ENCODE measurements at regions not wholly inside any gene's neighbourhood (a gene's known extent, or its start where the extent isn't known, plus 50 kb on each side); places are given as distances from the start of the nearest gene placed in this dataset.
"Not testable (repeated sequence)": the region's sequence is repeated elsewhere in the genome, so short reads cannot be mapped to it uniquely, and the experiment has no call there.

DNA sequence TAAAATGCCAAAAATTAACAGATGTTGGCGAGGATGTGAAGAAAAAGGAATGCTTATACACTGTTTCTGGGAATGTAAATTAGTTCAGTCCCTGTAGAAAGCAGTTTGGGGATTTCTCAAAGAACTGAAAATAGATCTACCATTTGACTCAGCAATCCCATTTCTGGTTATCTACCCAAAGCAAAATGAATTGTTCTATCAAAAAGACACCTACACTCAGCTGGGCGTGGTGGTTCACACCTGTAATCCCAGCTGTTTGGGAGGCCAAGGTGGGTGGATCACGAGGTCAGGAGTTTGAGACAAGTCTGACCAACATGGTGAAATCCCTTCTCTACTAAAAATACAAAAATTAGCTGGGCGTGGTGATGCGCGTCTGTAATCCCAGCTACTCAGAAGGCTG lies 279.3 kb upstream of the PDE3A start:
- Histone ChIP-seq H3K4me1 (replicated peaks in 1 of 2; ENCODE audit: control insufficient read depth in 2 of 2, insufficient read depth in 2 of 2, low read length in 2 of 2) (no peaks in the 10 kb centered on the region), H3K9ac (ENCODE audit: insufficient read depth in 1 of 2, low read depth in 2 of 2, low read length in 2 of 2) (no peak overlapping the region), H4K20me1 (replicated peaks; ENCODE audit: control insufficient read depth, insufficient read depth, low read length) (no peaks in the 10 kb centered on the region), H3K4me3 (no peak overlapping the region), H3K79me2 (ENCODE audit: control insufficient read depth, insufficient read depth, low read length) (no peaks in the 10 kb centered on the region), H3K27ac (ENCODE audit: extremely low read depth, low read depth, low read length) (no peak overlapping the region), H3K36me3 (ENCODE audit: control insufficient read depth, insufficient read depth, low read length) (no peaks in the 10 kb centered on the region), H3K9me3 (replicated peaks; ENCODE audit: control insufficient read depth, insufficient read depth, low read depth, low read length) (no peaks in the 10 kb centered on the region), H3K27me3 (ENCODE audit: control insufficient read depth in 2 of 2, insufficient read depth in 2 of 2, low read length in 2 of 2) (no peaks in the 10 kb centered on the region), H3K9me1 (ENCODE audit: control insufficient read depth, insufficient read depth, low read length) (no peaks in the 10 kb centered on the region), H2AFZ (ENCODE audit: low read depth, low read length) (no peak overlapping the region), H3K4me2 (ENCODE audit: insufficient read depth, low read length) (no peak overlapping the region)
- in situ Hi-C loops (cut with MboI), result no loop called here
- DNase-seq (ENCODE audit: extremely low read depth in 1 of 4, low spot score in 3 of 4) (no peak), FAIRE-seq (no peak), ATAC-seq (no peak)
- no TSS peak for BruUV-seq (replicated peaks)
- CTCF ChIA-PET (ENCODE audit: low intra/inter-chr PET ratio), result no interaction called here
- WGBS (ENCODE audit: insufficient coverage, low coverage, missing lambda C conversion rate), result 2% methylated on average over 5 of the region's 6 CpGs
- intact Hi-C loops (cut with micrococcal nuclease), result no loop called here
- TF ChIP-seq, protein P1, sequence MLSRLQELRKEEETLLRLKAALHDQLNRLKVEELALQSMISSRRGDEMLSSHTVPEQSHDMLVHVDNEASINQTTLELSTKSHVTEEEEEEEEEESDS (CRISPR knock-in tag; IDR thresholded peaks at IDR 0.05), result no peak
- TF ChIP-seq RAD21 (CRISPR knock-in tag; conservative IDR thresholded peaks at IDR 0.05 in 1 of 2, IDR thresholded peaks at IDR 0.05 in 1 of 2) (no peak), KAT7 (CRISPR knock-in tag; IDR thresholded peaks at IDR 0.05; ENCODE audit: borderline replicate concordance) (no peak), ZNF551 (CRISPR knock-in tag; IDR thresholded peaks at IDR 0.05) (no peak), PHB2 (IDR thresholded peaks at IDR 0.05; ENCODE audit: low read depth) (no peak), TCF3 (CRISPR knock-in tag; IDR thresholded peaks at IDR 0.05) (no peak), ZNF263 (CRISPR knock-in tag; IDR thresholded peaks at IDR 0.05; ENCODE audit: borderline replicate concordance) (no peak)
- TF ChIP-seq, protein P2, sequence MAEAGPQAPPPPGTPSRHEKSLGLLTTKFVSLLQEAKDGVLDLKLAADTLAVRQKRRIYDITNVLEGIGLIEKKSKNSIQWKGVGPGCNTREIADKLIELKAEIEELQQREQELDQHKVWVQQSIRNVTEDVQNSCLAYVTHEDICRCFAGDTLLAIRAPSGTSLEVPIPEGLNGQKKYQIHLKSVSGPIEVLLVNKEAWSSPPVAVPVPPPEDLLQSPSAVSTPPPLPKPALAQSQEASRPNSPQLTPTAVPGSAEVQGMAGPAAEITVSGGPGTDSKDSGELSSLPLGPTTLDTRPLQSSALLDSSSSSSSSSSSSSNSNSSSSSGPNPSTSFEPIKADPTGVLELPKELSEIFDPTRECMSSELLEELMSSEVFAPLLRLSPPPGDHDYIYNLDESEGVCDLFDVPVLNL (CRISPR knock-in tag; IDR thresholded peaks at IDR 0.05; ENCODE audit: low read depth), result no peak
- TF ChIP-seq, protein P3, sequence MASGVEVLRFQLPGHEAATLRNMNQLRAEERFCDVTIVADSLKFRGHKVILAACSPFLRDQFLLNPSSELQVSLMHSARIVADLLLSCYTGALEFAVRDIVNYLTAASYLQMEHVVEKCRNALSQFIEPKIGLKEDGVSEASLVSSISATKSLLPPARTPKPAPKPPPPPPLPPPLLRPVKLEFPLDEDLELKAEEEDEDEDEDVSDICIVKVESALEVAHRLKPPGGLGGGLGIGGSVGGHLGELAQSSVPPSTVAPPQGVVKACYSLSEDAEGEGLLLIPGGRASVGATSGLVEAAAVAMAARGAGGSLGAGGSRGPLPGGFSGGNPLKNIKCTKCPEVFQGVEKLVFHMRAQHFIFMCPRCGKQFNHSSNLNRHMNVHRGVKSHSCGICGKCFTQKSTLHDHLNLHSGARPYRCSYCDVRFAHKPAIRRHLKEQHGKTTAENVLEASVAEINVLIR (CRISPR knock-in tag; IDR thresholded peaks at IDR 0.05), result no peak
- TF ChIP-seq, protein P4, sequence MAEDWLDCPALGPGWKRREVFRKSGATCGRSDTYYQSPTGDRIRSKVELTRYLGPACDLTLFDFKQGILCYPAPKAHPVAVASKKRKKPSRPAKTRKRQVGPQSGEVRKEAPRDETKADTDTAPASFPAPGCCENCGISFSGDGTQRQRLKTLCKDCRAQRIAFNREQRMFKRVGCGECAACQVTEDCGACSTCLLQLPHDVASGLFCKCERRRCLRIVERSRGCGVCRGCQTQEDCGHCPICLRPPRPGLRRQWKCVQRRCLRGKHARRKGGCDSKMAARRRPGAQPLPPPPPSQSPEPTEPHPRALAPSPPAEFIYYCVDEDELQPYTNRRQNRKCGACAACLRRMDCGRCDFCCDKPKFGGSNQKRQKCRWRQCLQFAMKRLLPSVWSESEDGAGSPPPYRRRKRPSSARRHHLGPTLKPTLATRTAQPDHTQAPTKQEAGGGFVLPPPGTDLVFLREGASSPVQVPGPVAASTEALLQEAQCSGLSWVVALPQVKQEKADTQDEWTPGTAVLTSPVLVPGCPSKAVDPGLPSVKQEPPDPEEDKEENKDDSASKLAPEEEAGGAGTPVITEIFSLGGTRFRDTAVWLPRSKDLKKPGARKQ (CRISPR knock-in tag; IDR thresholded peaks at IDR 0.05), result no peak
- POLR2A ChIA-PET, result no interaction called here

DNA sequence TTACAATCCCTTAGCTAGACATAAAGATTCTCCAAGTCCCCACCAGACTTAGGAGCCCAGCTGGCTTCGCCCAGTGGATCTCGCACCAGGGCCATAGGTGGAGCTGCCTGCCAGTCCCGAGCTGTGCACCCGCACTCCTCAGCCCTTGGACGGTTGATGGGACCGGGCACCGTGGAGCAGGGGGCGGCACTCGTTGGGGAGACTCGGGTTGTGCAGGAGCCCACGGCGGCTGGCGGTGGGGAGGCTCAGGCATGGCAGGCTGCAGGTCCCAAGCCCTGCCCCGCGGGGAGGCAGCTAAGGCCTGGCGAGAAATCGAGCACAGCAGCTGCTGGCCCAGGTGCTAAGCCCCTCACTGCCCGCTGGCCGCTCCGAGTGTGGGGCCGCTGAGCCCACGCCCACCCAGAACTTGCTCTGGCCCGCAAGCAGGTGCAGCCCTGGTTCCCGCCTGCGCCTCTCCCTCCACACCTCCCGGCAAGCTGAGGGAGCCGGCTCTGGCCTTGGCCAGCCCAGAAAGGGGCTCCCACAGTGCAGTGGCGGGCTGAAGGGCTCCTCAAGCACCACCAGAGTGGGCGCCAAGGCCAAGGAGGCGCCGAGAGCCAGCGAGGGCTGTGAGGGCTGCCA lies 275.0 kb upstream of the PDE3A start:
- intact Hi-C loops (cut with micrococcal nuclease); H2AFZ ChIP-seq (ENCODE audit: low read depth, low read length); H3K4me1 ChIP-seq (replicated peaks in 1 of 2; ENCODE audit: control insufficient read depth in 2 of 2, insufficient read depth in 2 of 2, low read length in 2 of 2); H3K27ac ChIP-seq (ENCODE audit: extremely low read depth, low read depth, low read length); DNase-seq (ENCODE audit: extremely low read depth in 1 of 4, low spot score in 3 of 4); H3K27me3 ChIP-seq (ENCODE audit: control insufficient read depth in 2 of 2, insufficient read depth in 2 of 2, low read length in 2 of 2); H3K79me2 ChIP-seq (ENCODE audit: control insufficient read depth, insufficient read depth, low read length); H4K20me1 ChIP-seq (replicated peaks; ENCODE audit: control insufficient read depth, insufficient read depth, low read length); ATAC-seq; H3K9ac ChIP-seq (ENCODE audit: insufficient read depth in 1 of 2, low read depth in 2 of 2, low read length in 2 of 2); CTCF ChIA-PET (ENCODE audit: low intra/inter-chr PET ratio); H3K4me3 ChIP-seq; H3K4me2 ChIP-seq (ENCODE audit: insufficient read depth, low read length); H3K9me3 ChIP-seq (replicated peaks; ENCODE audit: control insufficient read depth, insufficient read depth, low read depth, low read length); H3K36me3 ChIP-seq (ENCODE audit: control insufficient read depth, insufficient read depth, low read length); BruUV-seq (replicated peaks); H3K9me1 ChIP-seq (ENCODE audit: control insufficient read depth, insufficient read depth, low read length); FAIRE-seq; in situ Hi-C loops (cut with MboI): not testable (repeated sequence)
- POLR2A ChIA-PET, result interaction anchor here (0.6 kb wide), 1 partner anchor 182 kb away, joined by 4 read pairs; no protein-coding TSS in a partner anchor
- WGBS (ENCODE audit: insufficient coverage, low coverage, missing lambda C conversion rate), result 4% methylated on average over 10 of the region's 32 CpGs

All from K562 (cell line).